GF-D8 (cell line): ENCODE measurements at regions not wholly inside any gene's neighbourhood (a gene's known extent, or its start where the extent isn't known, plus 50 kb on each side); places are given as distances from the start of the nearest gene placed in this dataset.

Source experiments
- DNase-seq: peaks from one replicate; lab custom pipeline; 2025; lab: John Stamatoyannopoulos, UW

GRCh38 chr4:152094970-152095700, 334.3 kb upstream of the GATB start:
- DNase-seq, result no peak

- no peak for DNase-seq
Measured at GRCh38 chr4:152091405-152091804, 330.6 kb upstream of the GATB start.

- DNase-seq, result no peak
Measured at GRCh38 chr4:152090543-152090942, 329.7 kb upstream of the GATB start.

GRCh38 chr4:152089584-152089983, 328.8 kb upstream of the GATB start:
- no peak for DNase-seq

GRCh38 chr4:152087335-152087734, 326.5 kb upstream of the GATB start:
- DNase-seq, result no peak

- DNase-seq, result no peak
Measured at GRCh38 chr4:152085657-152086056, 324.9 kb upstream of the GATB start.

- no peak for DNase-seq
Measured at GRCh38 chr4:152083338-152083737, 322.5 kb upstream of the GATB start.

- DNase-seq, result no peak
Measured at GRCh38 chr4:152081024-152081423, 320.2 kb upstream of the GATB start.

GRCh38 chr4:152079543-152080293, 318.9 kb upstream of the GATB start:
- no peak for DNase-seq

- DNase-seq, result no peak
Measured at GRCh38 chr4:152079079-152079478, 318.3 kb upstream of the GATB start.

GRCh38 chr4:152077582-152077981, 316.8 kb upstream of the GATB start:
- DNase-seq, result no peak

- DNase-seq, result no peak
Measured at GRCh38 chr4:152075253-152075928, 314.6 kb upstream of the GATB start.

GRCh38 chr4:152074573-152074972, 313.8 kb upstream of the GATB start:
- DNase-seq, result no peak

GRCh38 chr4:152074088-152074437, 313.3 kb upstream of the GATB start:
- no peak for DNase-seq

- no peak for DNase-seq
Measured at GRCh38 chr4:152073351-152074087, 312.7 kb upstream of the GATB start.

- DNase-seq, result no peak
Measured at GRCh38 chr4:152072906-152073305, 312.1 kb upstream of the GATB start.

- no peak for DNase-seq
Measured at GRCh38 chr4:152072001-152072485, 311.2 kb upstream of the GATB start.

GRCh38 chr4:152070854-152071253, 310.0 kb upstream of the GATB start:
- no peak for DNase-seq

GRCh38 chr4:152068866-152069265, 308.1 kb upstream of the GATB start:
- DNase-seq, result no peak

- DNase-seq, result no peak
Measured at GRCh38 chr4:152065545-152065944, 304.7 kb upstream of the GATB start.

GRCh38 chr4:152064753-152065152, 303.9 kb upstream of the GATB start:
- no peak for DNase-seq

GRCh38 chr4:152064282-152064681, 303.5 kb upstream of the GATB start:
- no peak for DNase-seq
